ENCODE measurements at regions not wholly inside any gene's neighbourhood (a gene's known extent, or its start where the extent isn't known, plus 50 kb on each side); places are given as distances from the start of the nearest gene placed in this dataset.

DNA sequence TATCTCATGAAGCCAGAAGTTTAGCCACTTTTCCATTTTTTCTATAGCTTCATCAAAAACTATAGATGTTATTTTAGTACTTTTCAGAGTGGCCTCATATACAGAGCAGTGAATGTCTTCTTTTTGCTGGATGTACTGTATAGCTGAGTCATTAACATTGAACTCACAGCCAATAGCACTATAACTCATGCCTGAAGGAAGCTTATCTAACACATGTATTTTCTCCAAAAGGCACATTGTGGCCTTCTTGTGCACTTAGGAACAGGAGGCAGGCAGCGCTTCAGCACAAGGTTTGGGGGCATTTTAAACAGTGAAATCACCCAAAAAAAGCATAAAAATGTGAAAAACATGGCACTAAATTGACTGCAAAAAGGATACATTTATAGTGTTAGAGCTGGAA, 336.8 kb upstream of the TMTC1 start:
- no peaks in the 10 kb centered on the region for H3K36me3 ChIP-seq
- DNase-seq: no peak
- ATAC-seq: no peak
- no peak overlapping the region for H3K27ac ChIP-seq
- H3K9me3 ChIP-seq: no peaks in the 10 kb centered on the region
- TF ChIP-seq, protein P1, sequence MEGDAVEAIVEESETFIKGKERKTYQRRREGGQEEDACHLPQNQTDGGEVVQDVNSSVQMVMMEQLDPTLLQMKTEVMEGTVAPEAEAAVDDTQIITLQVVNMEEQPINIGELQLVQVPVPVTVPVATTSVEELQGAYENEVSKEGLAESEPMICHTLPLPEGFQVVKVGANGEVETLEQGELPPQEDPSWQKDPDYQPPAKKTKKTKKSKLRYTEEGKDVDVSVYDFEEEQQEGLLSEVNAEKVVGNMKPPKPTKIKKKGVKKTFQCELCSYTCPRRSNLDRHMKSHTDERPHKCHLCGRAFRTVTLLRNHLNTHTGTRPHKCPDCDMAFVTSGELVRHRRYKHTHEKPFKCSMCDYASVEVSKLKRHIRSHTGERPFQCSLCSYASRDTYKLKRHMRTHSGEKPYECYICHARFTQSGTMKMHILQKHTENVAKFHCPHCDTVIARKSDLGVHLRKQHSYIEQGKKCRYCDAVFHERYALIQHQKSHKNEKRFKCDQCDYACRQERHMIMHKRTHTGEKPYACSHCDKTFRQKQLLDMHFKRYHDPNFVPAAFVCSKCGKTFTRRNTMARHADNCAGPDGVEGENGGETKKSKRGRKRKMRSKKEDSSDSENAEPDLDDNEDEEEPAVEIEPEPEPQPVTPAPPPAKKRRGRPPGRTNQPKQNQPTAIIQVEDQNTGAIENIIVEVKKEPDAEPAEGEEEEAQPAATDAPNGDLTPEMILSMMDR (IDR thresholded peaks at IDR 0.05): no peak
- intact Hi-C loops (cut with DNase I): no loop called here
- no peak overlapping the region for H3K4me3 ChIP-seq
- H3K27me3 ChIP-seq: no peaks in the 10 kb centered on the region
- no peaks in the 10 kb centered on the region for H3K4me1 ChIP-seq

DNA sequence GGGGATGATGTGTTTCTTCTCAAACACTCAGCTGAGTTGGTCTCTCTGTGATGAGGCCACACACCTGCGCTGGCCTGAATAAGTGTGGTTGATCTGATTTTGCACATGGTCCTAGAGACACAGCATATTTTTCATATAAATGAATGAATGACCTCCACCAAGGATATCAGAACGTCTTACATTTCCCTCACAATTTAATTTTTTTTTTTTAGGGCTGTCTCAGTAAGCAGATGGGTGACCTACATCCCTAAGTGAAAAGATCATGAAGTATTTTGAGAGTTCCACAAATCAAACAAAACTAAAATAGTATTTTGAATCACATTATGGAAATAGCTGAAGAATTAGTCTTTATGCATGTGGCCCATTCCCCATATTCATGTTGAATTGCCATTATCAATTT, 333.7 kb upstream of the TMTC1 start:
- DNase-seq (no peak), ATAC-seq (no peak)
- H3K27ac ChIP-seq: no peak overlapping the region
- H3K27me3 ChIP-seq: no peaks in the 10 kb centered on the region
- intact Hi-C loops (cut with DNase I): no loop called here
- H3K4me1 ChIP-seq: no peaks in the 10 kb centered on the region
- TF ChIP-seq, protein P1 (IDR thresholded peaks at IDR 0.05): no peak
- H3K36me3 ChIP-seq: no peaks in the 10 kb centered on the region
- no peaks in the 10 kb centered on the region for H3K9me3 ChIP-seq
- H3K4me3 ChIP-seq: no peak overlapping the region

DNA sequence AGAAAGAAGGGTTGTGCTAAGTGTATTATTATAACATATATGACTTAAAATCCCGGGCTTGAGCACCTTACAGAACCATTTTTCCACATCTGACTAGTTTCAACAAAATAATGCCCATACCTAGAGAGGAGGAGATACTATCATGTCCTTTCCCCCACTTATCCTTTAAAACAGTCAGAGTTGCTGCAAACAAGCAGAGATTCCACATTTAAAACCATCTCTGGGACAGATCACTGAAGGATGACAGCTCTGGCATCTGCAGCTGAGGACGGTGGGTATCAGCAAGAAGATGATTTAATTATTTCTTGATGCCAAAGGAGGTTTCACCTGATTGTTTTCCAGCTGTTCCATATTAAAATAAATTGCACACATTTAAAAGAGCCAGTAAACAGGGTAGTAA, 328.0 kb upstream of the TMTC1 start:
- H3K9me3 ChIP-seq: no peaks in the 10 kb centered on the region
- TF ChIP-seq, protein P1 (IDR thresholded peaks at IDR 0.05): no peak
- no peaks in the 10 kb centered on the region for H3K4me1 ChIP-seq
- H3K27me3 ChIP-seq: no peaks in the 10 kb centered on the region
- H3K36me3 ChIP-seq: no peaks in the 10 kb centered on the region
- ATAC-seq (no peak), DNase-seq (no peak)
- intact Hi-C loops (cut with DNase I): no loop called here
- H3K27ac ChIP-seq: no peak overlapping the region
- no peak overlapping the region for H3K4me3 ChIP-seq

DNA sequence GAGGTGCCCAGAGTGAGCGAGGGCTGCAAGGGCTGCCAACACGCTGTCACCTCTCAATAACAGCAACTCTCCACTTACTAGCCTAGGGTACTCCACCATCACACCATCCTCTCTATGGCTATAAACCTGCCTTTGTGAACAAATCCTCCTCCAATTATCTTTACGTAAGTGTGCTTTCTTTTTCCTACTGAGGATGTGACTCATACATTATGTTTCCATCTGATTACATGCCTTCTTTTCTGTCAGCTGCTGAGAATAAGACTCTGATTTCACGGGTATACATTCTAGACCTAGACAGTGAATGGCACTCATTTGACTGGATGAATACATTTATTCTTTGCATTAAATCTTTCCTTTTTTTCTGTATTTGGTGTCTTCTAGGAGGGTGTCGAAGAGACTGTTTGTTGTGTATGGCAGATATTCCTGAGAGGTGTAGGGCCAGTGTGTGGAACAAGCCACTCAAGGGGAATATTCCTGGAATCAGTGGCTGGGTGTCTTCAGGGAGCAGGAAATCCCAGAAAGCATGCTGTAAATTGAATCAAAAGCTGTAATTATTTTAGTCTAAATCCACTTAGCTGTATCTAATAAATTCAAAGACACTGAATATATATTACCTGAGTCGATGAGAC, 327.3 kb upstream of the TMTC1 start:
- no peak overlapping the region for H3K27ac ChIP-seq
- intact Hi-C loops (cut with DNase I): no loop called here
- ATAC-seq (no peak), DNase-seq (no peak)
- TF ChIP-seq, protein P1 (IDR thresholded peaks at IDR 0.05): no peak
- H3K9me3 ChIP-seq: no peaks in the 10 kb centered on the region
- H3K4me1 ChIP-seq: no peaks in the 10 kb centered on the region
- no peak overlapping the region for H3K4me3 ChIP-seq
- H3K36me3 ChIP-seq: no peaks in the 10 kb centered on the region
- H3K27me3 ChIP-seq: no peaks in the 10 kb centered on the region

DNA sequence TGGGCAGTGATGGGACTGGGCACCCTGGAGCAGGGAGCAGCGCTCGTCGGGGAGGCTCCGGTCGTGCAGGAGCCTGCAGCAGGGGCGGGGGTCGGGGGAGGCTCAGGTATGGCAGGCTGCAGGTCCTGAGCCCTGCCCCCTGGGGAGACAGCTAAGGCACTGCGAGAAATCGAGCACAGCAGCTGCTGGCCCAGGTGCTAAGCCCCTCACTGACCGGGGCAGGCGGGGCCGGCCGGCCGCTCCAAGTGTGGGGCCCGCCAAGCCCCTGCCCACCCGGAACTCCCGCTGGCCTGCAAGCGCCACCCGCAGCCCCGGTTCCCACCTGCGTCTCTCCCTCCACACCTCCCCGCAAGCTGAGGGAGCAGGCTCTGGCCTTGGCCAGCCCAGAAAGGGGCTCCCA, 326.8 kb upstream of the TMTC1 start:
- DNase-seq (no peak), ATAC-seq (no peak)
- Histone ChIP-seq H3K4me1 (no peaks in the 10 kb centered on the region), H3K36me3 (no peaks in the 10 kb centered on the region), H3K27ac (no peak overlapping the region), H3K4me3 (no peak overlapping the region), H3K9me3 (no peaks in the 10 kb centered on the region), H3K27me3 (no peaks in the 10 kb centered on the region)
- TF ChIP-seq, protein P1 (IDR thresholded peaks at IDR 0.05): no peak
- intact Hi-C loops (cut with DNase I): no loop called here

DNA sequence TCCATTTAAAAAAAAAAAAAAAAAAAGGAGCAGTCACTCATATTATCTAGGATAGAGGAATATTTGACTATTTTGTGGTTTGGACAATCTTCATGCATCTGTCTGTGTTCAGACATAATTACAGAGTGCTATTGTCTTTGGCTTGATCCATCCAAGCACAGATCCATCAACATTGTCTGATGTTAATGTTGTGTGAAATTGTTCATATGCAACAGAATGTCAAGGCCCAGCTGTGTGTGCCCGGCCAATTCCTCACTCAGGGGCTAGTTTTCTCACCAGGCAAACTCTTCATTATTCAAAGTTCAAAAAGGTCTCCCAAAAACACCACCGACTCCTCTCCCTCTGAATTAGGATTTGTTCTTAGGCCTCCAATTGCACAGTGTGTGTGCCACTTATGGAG, 324.9 kb upstream of the TMTC1 start:
- H3K4me3 ChIP-seq: no peak overlapping the region
- H3K36me3 ChIP-seq: no peaks in the 10 kb centered on the region
- H3K27ac ChIP-seq: no peak overlapping the region
- DNase-seq (no peak), ATAC-seq (no peak)
- intact Hi-C loops (cut with DNase I): no loop called here
- no peaks in the 10 kb centered on the region for H3K4me1 ChIP-seq
- H3K27me3 ChIP-seq: no peaks in the 10 kb centered on the region
- TF ChIP-seq, protein P1 (IDR thresholded peaks at IDR 0.05): no peak
- H3K9me3 ChIP-seq: no peaks in the 10 kb centered on the region
